SK-N-SH treated with all-trans-retinoic acid at 6 μM for 48 hours (cell line): ENCODE measurements at regions not wholly inside any gene's neighbourhood (a gene's known extent, or its start where the extent isn't known, plus 50 kb on each side); places are given as distances from the start of the nearest gene placed in this dataset.

ENCODE experiments used
- ARNTL ChIP-seq: fragments of 450-650 bp; formaldehyde crosslinking; IDR thresholded peaks from 2 replicates; pipeline ENCODE4 v1.5.0; 2020; ENCODE audit warnings: low read depth, mild to moderate bottlenecking, moderate library complexity, borderline replicate concordance
- CREB5 ChIP-seq: fragments of 250-450 bp; sonication (Bioruptor Pico); IDR thresholded peaks from 2 replicates; pipeline ENCODE4 v1.5.1; 2020; ENCODE audit warnings: low read depth, mild to moderate bottlenecking, moderate library complexity
- ESRRG ChIP-seq: fragments of 250-450 bp; sonication (Bioruptor Pico); IDR thresholded peaks from 2 replicates; pipeline ENCODE4 v1.6.1; 2021; ENCODE audit warnings: mild to moderate bottlenecking
- GLIS3 ChIP-seq: fragments of 250-450 bp; sonication (Bioruptor Pico); IDR thresholded peaks from 2 replicates; pipeline ENCODE4 v1.5.0; 2020; ENCODE audit warnings: mild to moderate bottlenecking, moderate library complexity
- PATZ1 ChIP-seq: fragments of 250-450 bp; sonication (Bioruptor Pico); IDR thresholded peaks from 2 replicates; pipeline ENCODE4 v1.8.0; 2020; ENCODE audit warnings: mild to moderate bottlenecking, moderate library complexity, borderline replicate concordance
- PPARA ChIP-seq: fragments of 250-450 bp; sonication (Bioruptor Pico); IDR thresholded peaks from 2 replicates; pipeline ENCODE4 v1.5.0; 2020; ENCODE audit warnings: mild to moderate bottlenecking, borderline replicate concordance
- RARB ChIP-seq: fragments of 250-450 bp; sonication (Bioruptor Pico); IDR thresholded peaks from 2 replicates; pipeline ENCODE4 v1.8.0; 2021; ENCODE audit warnings: mild to moderate bottlenecking, moderate library complexity
- TCF4 ChIP-seq: fragments of 250-450 bp; sonication (Bioruptor Pico); IDR thresholded peaks from 2 replicates; pipeline ENCODE4 v1.8.0; 2021; ENCODE audit warnings: mild to moderate bottlenecking, moderate library complexity, borderline replicate concordance
- TSHZ2 ChIP-seq: fragments of 250-450 bp; sonication (Bioruptor Pico); IDR thresholded peaks from 2 replicates; pipeline ENCODE4 v1.5.0; 2020; ENCODE audit warnings: mild to moderate bottlenecking, moderate library complexity
- ZFP30 ChIP-seq: fragments of 450-650 bp; formaldehyde crosslinking; IDR thresholded peaks from 2 replicates; pipeline ENCODE4 v1.5.0; 2022; ENCODE audit warnings: mild to moderate bottlenecking, moderate library complexity

- TF ChIP-seq GLIS3 (CRISPR knock-in tag), result no peak
- no peak for TF ChIP-seq TCF4 (CRISPR knock-in tag)
- TF ChIP-seq RARB (CRISPR knock-in tag), result no peak
- TF ChIP-seq PPARA (CRISPR knock-in tag), result no peak
- no peak for TF ChIP-seq PATZ1 (CRISPR knock-in tag)
- TF ChIP-seq TSHZ2 (CRISPR knock-in tag), result no peak
- TF ChIP-seq ARNTL (CRISPR knock-in tag), result no peak
- no peak for TF ChIP-seq CREB5 (CRISPR knock-in tag)
- no peak for TF ChIP-seq ESRRG (CRISPR knock-in tag)
- TF ChIP-seq ZFP30, result no peak
Observed at GRCh38 chr13:79674765-79675515, 194.0 kb downstream of the NDFIP2 start.
